Neural progenitor cell (in vitro differentiated cells): ENCODE measurements at regions not wholly inside any gene's neighbourhood (a gene's known extent, or its start where the extent isn't known, plus 50 kb on each side); places are given as distances from the start of the nearest gene placed in this dataset.

ENCODE experiments used
- EZH2phosphoT487 ChIP-seq: fragments of 200-600 bp; sonication (generic); IDR thresholded peaks from 2 replicates; pipeline ENCODE4 v1.6.1; 2017; ENCODE audit warnings: antibody characterized with exemption
- TF ChIP-seq, protein P1 (sequence below): fragments of 200-600 bp; sonication (generic); IDR thresholded peaks from 2 replicates; pipeline ENCODE4 v1.5.1; 2017; ENCODE audit warnings: antibody characterized with exemption, mild to moderate bottlenecking

DNA sequence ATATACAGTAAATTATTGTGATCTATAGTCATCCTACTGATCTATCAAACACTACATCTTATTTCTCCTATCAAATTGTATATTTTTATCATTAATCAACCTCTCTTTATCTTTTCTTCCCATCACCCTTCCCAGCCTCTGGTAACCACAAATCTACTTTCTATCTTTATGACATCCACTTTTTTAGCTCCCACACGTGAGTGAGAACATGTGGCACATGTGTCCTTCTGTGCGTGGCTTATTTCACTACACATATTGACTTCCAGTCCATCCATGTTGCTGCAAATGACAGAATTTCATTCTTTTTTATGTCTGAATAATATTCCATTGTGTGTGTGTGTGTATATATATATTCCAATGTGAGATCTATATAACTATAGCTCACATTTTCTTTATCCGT is 67.8 kb upstream of the TBX5 start:
- TF ChIP-seq, protein P1, sequence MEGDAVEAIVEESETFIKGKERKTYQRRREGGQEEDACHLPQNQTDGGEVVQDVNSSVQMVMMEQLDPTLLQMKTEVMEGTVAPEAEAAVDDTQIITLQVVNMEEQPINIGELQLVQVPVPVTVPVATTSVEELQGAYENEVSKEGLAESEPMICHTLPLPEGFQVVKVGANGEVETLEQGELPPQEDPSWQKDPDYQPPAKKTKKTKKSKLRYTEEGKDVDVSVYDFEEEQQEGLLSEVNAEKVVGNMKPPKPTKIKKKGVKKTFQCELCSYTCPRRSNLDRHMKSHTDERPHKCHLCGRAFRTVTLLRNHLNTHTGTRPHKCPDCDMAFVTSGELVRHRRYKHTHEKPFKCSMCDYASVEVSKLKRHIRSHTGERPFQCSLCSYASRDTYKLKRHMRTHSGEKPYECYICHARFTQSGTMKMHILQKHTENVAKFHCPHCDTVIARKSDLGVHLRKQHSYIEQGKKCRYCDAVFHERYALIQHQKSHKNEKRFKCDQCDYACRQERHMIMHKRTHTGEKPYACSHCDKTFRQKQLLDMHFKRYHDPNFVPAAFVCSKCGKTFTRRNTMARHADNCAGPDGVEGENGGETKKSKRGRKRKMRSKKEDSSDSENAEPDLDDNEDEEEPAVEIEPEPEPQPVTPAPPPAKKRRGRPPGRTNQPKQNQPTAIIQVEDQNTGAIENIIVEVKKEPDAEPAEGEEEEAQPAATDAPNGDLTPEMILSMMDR, result no peak
- no peak for TF ChIP-seq EZH2phosphoT487
